ENCODE measurements at regions not wholly inside any gene's neighbourhood (a gene's known extent, or its start where the extent isn't known, plus 50 kb on each side); places are given as distances from the start of the nearest gene placed in this dataset.
A peak's percentile ranks its signal among the peaks of the same experiment; 100 is the strongest.

DNA sequence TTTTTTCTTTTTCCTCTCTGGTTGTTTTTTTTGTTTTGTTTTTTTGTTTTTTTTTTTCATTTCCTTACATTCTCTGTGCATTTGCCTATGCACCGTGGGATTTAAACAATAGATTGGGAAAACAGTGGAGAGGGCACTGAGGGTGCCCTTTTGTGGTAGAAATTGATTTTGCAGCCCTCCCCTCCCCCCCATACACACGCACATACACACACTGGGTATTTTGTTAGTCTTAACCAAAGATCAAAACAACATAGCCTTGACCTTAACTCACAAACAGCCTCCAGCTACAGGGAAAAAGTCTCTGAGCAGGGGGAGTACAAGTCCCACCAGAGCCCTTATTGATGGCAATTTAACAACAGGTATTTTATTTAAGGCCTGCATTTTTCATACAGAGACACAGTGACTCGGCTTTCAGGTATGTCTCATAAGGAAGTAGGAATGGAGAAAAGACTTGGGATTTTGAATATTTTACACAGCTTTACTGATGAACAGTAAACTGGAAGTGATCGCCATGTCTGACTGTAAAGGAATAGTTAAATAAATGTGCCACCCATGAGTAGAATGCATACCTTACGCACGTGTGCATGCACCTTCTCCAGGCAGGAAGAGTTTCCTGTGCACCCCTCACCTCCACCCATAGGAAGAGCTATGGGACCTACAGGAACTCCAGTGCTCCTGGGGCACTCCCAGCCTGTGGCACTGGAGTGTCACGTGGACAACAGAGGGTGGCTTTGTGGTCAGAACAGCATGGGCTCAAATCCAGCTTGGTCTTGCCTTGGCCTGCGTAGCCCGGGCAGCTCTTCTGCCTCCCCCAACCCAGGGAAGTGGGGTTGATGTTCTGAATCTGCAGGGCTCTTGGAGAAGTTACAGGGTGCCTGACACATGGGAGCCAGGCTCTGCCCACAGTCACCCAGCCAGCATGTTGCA, 266.4 kb downstream of the ANAPC1 start:
- Histone ChIP-seq H3K79me2 (ENCODE audit: control insufficient read depth in 1 of 2, insufficient read depth in 2 of 2, low read length in 2 of 2) (no peaks in the 10 kb centered on the region), H3K4me3 (ENCODE audit: extremely low read depth in 1 of 4, insufficient read depth in 2 of 4, low read depth in 3 of 4, low read length in 4 of 4) (no peak overlapping the region), H4K20me1 (replicated peaks in 1 of 2; ENCODE audit: control insufficient read depth in 1 of 2, insufficient read depth in 2 of 2, low read length in 2 of 2) (no peaks in the 10 kb centered on the region), H2BK5ac (ENCODE audit: low read depth, low read length) (peak overlapping the region; percentile 75), H3K4ac (replicated peaks; ENCODE audit: insufficient read length, low read depth, low read length) (no peak overlapping the region), H3K27me3 (replicated peaks in 1 of 4; ENCODE audit: control insufficient read depth in 3 of 4, extremely low read depth in 1 of 4, insufficient read depth in 3 of 4, low read length in 3 of 4) (no peaks in the 10 kb centered on the region), H3K9me3 (ENCODE audit: insufficient read depth in 2 of 2, low read depth in 1 of 2, low read length in 1 of 2) (no peaks in the 10 kb centered on the region), H4K8ac (ENCODE audit: extremely low read depth, insufficient read depth, low read length) (peak overlapping the region; percentile 63; the same call in 1 of the 2 replicates), H3K14ac (ENCODE audit: insufficient read length) (no peak overlapping the region), H4K5ac (ENCODE audit: insufficient read length, low read depth, low read length) (no peak overlapping the region), H2BK120ac (replicated peaks; ENCODE audit: low read depth, low read length) (no peak overlapping the region), H2AFZ (ENCODE audit: low read length) (no peak overlapping the region), H4K91ac (replicated peaks; ENCODE audit: insufficient read length, low read length) (peak overlapping the region; percentile 49), H2BK12ac (ENCODE audit: low read depth, low read length) (peak overlapping the region; percentile 80; the same call in 1 of the 2 replicates), H3K79me1 (ENCODE audit: low read depth, low read length) (no peaks in the 10 kb centered on the region), H3K18ac (ENCODE audit: extremely low read depth, low read length) (peak overlapping the region; percentile 13; the same call in 1 of the 2 replicates), H3K4me1 (replicated peaks in 1 of 4; ENCODE audit: control insufficient read depth in 3 of 4, insufficient read depth in 4 of 4, low read length in 3 of 4) (peaks cover 0 to 2% (median under 1%) of the 10 kb centered on the region in 4 experiments; a peak in 1 of 7 replicates), H2BK15ac (ENCODE audit: low read length) (no peak overlapping the region), H3K4me2 (ENCODE audit: insufficient read depth in 1 of 2, low read depth in 2 of 2, low read length in 2 of 2) (no peak overlapping the region), H2BK20ac (ENCODE audit: low read length) (0 out of 2 replicates have a peak overlapping the region, but pooled peaks have one; percentile 34), H2AK5ac (ENCODE audit: low read depth, low read length) (no peak overlapping the region), H3K36me3 (ENCODE audit: control insufficient read depth in 2 of 4, insufficient read depth in 4 of 4, low read length in 3 of 4) (no peaks in the 10 kb centered on the region), H3K9ac (replicated peaks in 1 of 4; ENCODE audit: extremely low read depth in 1 of 4, low read depth in 3 of 4, low read length in 3 of 4) (no peak overlapping the region; a peak in 1 of 7 replicates), H3K23ac (ENCODE audit: insufficient read length) (no peak overlapping the region), H3K23me2 (ENCODE audit: low read depth, low read length) (no peaks in the 10 kb centered on the region), H3K27ac (ENCODE audit: low read depth, low read length) (no peak overlapping the region), H3K56ac (replicated peaks; ENCODE audit: insufficient read length, low read depth, low read length) (no peak overlapping the region)
- FAIRE-seq (no peak), DNase-seq (ENCODE audit: low read depth in 1 of 2, low spot score in 2 of 2) (no peak)
- CTCF ChIA-PET (ENCODE audit: partially characterized antibody) = interaction anchor here (1.3 to 4.0 kb wide), 2 partner anchors 81 to 85 kb away, joined by 3 to 31 read pairs; no protein-coding TSS in a partner anchor
- POLR2A ChIA-PET (ENCODE audit: partially characterized antibody) = no interaction called here
- WGBS, 2 experiments (ENCODE audit: extremely low coverage in 1 of 2, insufficient coverage in 1 of 2, insufficient read length in 1 of 2, insufficient replicate concordance in 2 of 2, low coverage in 1 of 2, low lambda C conversion rate in 2 of 2, missing lambda C conversion rate in 1 of 2) = 78% methylated on average over 9 of the region's 9 CpGs; no CpG with 5 or more reads in 1 of the 2 experiments
- no peak for TF ChIP-seq ATF3 (IDR thresholded peaks at IDR 0.05; ENCODE audit: insufficient read depth, low read depth, low read length)
- TF ChIP-seq EP300 (IDR thresholded peaks at IDR 0.05; ENCODE audit: borderline replicate concordance in 1 of 2, low read depth in 2 of 2, low read length in 2 of 2) = no peak

Measured in H1 (cell line).